Esophagus muscularis mucosa (tissue), 4 donors: ENCODE measurements at regions not wholly inside any gene's neighbourhood (a gene's known extent, or its start where the extent isn't known, plus 50 kb on each side); places are given as distances from the start of the nearest gene placed in this dataset.

Experiments
- DNase-seq: peaks from one replicate; pipeline ENCODE4 v3.0.0-alpha.2; 2017; ENCODE audit errors: extremely low spot score
- H3K27ac ChIP-seq, 4 donors: fragments of 200-600 bp; sonication (generic); replicated peaks in 1 of 4; 1 replicate in 3 of 4; 2 replicates in 1 of 4; pipeline ENCODE4 v1.5.1; 2016 to 2019; ENCODE audit warnings: mild to moderate bottlenecking in 1 of 4
- H3K27me3 ChIP-seq, 4 donors: fragments of 200-600 bp; sonication (generic); one replicate each; pipeline versions ENCODE4 v1.5.1 to v1.6.0; 2016 to 2019
- H3K36me3 ChIP-seq, 4 donors: fragments of 200-600 bp; sonication (generic); one replicate each; pipeline ENCODE4 v1.5.1; 2016 to 2019
- H3K4me1 ChIP-seq, 4 donors: fragments of 200-600 bp; sonication (generic); one replicate each; pipeline ENCODE4 v1.5.1; 2016 to 2019
- H3K4me3 ChIP-seq, 4 donors: fragments of 200-600 bp; sonication (generic); 1 replicate in 2 of 4; 2 replicates in 2 of 4; pipeline ENCODE4 v1.5.1; 2016 to 2019; ENCODE audit warnings: mild to moderate bottlenecking in 4 of 4, moderate library complexity in 1 of 4
- H3K9me3 ChIP-seq, 4 donors: fragments of 200-600 bp; sonication (generic); 1 replicate in 3 of 4; 2 replicates in 1 of 4; pipeline ENCODE4 v1.5.1; 2016 to 2019
- CTCF ChIP-seq, 3 experiments: fragments of 200-600 bp in 2 of 3; fragments of 450-650 bp in 1 of 3; sonication (generic) in 2 of 3; IDR thresholded peaks; one replicate each; pipeline ENCODE4 v1.5.1; 2017 to 2019; ENCODE audit warnings: antibody characterized with exemption in 3 of 3, mild to moderate bottlenecking in 2 of 3, moderate library complexity in 1 of 3
- EP300 ChIP-seq: sonication (generic); formaldehyde crosslinking; IDR thresholded peaks from one replicate; pipeline ENCODE4 v1.6.1; 2017; ENCODE audit warnings: antibody characterized with exemption
- POLR2A ChIP-seq: fragments of 450-650 bp; IDR thresholded peaks from one replicate; pipeline ENCODE4 v1.6.1; 2017; ENCODE audit warnings: antibody characterized with exemption, moderate library complexity, mild to moderate bottlenecking, low read depth
- POLR2AphosphoS5 ChIP-seq, 2 donors: sonication (generic); formaldehyde crosslinking; IDR thresholded peaks; one replicate each; pipeline ENCODE4 v1.6.1; 2017; ENCODE audit warnings: antibody characterized with exemption in 2 of 2
- WGBS: methylation state at CpG from one replicate; pipeline ENCODE4 v1.1.5; 2018; 5-methylcytosine and 5-hydroxymethylcytosine counted together
- intact Hi-C: fragments of 100-400 bp; cut with DNase I; formaldehyde crosslinking; loops from one replicate; pipeline ENCODE4 v1.15.1; 2023

GRCh38 chr14:28141662-28142061 lies 624.9 kb upstream of the FOXG1 start:
- Histone ChIP-seq H3K27ac (no peak overlapping the region), H3K4me1 (no peaks in the 10 kb centered on the region), H3K9me3 (no peaks in the 10 kb centered on the region), H3K27me3 (no peaks in the 10 kb centered on the region), H3K36me3 (no peaks in the 10 kb centered on the region), H3K4me3 (no peak overlapping the region)
- no peak for DNase-seq
- no peak for TF ChIP-seq CTCF (IDR thresholded peaks at IDR 0.05)
- TF ChIP-seq EP300 = no peak
- no peak for TF ChIP-seq POLR2AphosphoS5 (IDR thresholded peaks at IDR 0.05)
- TF ChIP-seq POLR2A = no peak
- intact Hi-C loops = no loop called here
- 65% methylated on average over 2 of the region's 2 CpGs for WGBS

- Histone ChIP-seq H3K27ac (no peak overlapping the region), H3K27me3 (no peaks in the 10 kb centered on the region), H3K4me3 (no peak overlapping the region), H3K4me1 (no peaks in the 10 kb centered on the region), H3K9me3 (peaks cover 0 to 6% (median 0%) of the 10 kb centered on the region in 4 donors), H3K36me3 (no peaks in the 10 kb centered on the region)
- intact Hi-C loops = no loop called here
- TF ChIP-seq CTCF (IDR thresholded peaks at IDR 0.05) = no peak
- TF ChIP-seq POLR2AphosphoS5 (IDR thresholded peaks at IDR 0.05) = no peak
- no peak for TF ChIP-seq POLR2A
- TF ChIP-seq EP300 = no peak
- 12% methylated on average over 3 of the region's 3 CpGs for WGBS
- DNase-seq = no peak
Observed at GRCh38 chr14:28142400-28143015, 624.1 kb upstream of the FOXG1 start.

- intact Hi-C loops = no loop called here
- Histone ChIP-seq H3K4me1 (no peaks in the 10 kb centered on the region), H3K27ac (no peak overlapping the region), H3K27me3 (no peaks in the 10 kb centered on the region), H3K4me3 (no peak overlapping the region), H3K9me3 (peaks cover 0 to 7% (median 0%) of the 10 kb centered on the region in 4 donors), H3K36me3 (no peaks in the 10 kb centered on the region)
- TF ChIP-seq CTCF (IDR thresholded peaks at IDR 0.05) = no peak
- TF ChIP-seq EP300 = no peak
- TF ChIP-seq POLR2AphosphoS5 (IDR thresholded peaks at IDR 0.05) = no peak
- TF ChIP-seq POLR2A = no peak
- 42% methylated on average over 3 of the region's 3 CpGs for WGBS
- DNase-seq = no peak
Observed at GRCh38 chr14:28143316-28143715, 623.3 kb upstream of the FOXG1 start.

GRCh38 chr14:28151926-28152325 lies 614.7 kb upstream of the FOXG1 start:
- no peaks in the 10 kb centered on the region for H3K4me1 ChIP-seq
- no peaks in the 10 kb centered on the region for H3K27me3 ChIP-seq
- DNase-seq = no peak
- 84% methylated on average over 3 of the region's 3 CpGs for WGBS
- H3K36me3 ChIP-seq = no peaks in the 10 kb centered on the region
- no peak for TF ChIP-seq EP300
- no peak for TF ChIP-seq POLR2A
- TF ChIP-seq POLR2AphosphoS5 (IDR thresholded peaks at IDR 0.05) = no peak
- no peak for TF ChIP-seq CTCF (IDR thresholded peaks at IDR 0.05)
- intact Hi-C loops = no loop called here
- no peak overlapping the region for H3K27ac ChIP-seq
- H3K9me3 ChIP-seq = peaks cover 0 to 7% (median 0%) of the 10 kb centered on the region in 4 donors
- H3K4me3 ChIP-seq = no peak overlapping the region
